GM20000 (cell line): ENCODE measurements at regions not wholly inside any gene's neighbourhood (a gene's known extent, or its start where the extent isn't known, plus 50 kb on each side); places are given as distances from the start of the nearest gene placed in this dataset.

Experiments used
- DNase-seq: peaks from one replicate; pipeline ENCODE4 v3.0.0; 2012; ENCODE audit warnings: low spot score
- CTCF ChIP-seq: IDR thresholded peaks from 2 replicates; pipeline ENCODE4 v1.5.1; 2012; ENCODE audit warnings: mild to moderate bottlenecking, control low read depth; ENCODE audit errors: extremely low read depth, missing control alignments

- no peak for DNase-seq
- no peak for TF ChIP-seq CTCF
These were observed 108.9 kb upstream of the ASCC3 start for GRCh38 chr6:100990070-100990469.

GRCh38 chr6:100996409-100996808, 115.3 kb upstream of the ASCC3 start:
- TF ChIP-seq CTCF, result no peak
- no peak for DNase-seq

- TF ChIP-seq CTCF, result no peak
- no peak for DNase-seq
These were observed 117.0 kb upstream of the ASCC3 start for GRCh38 chr6:100998111-100998510.

- TF ChIP-seq CTCF, result no peak
- no peak for DNase-seq
These were observed 118.0 kb upstream of the ASCC3 start for GRCh38 chr6:100999034-100999597.

- TF ChIP-seq CTCF, result no peak
- no peak for DNase-seq
These were observed 119.2 kb upstream of the ASCC3 start for GRCh38 chr6:101000341-101000740.

GRCh38 chr6:101001012-101001411, 119.9 kb upstream of the ASCC3 start:
- no peak for DNase-seq
- no peak for TF ChIP-seq CTCF

GRCh38 chr6:101001607-101002006, 120.5 kb upstream of the ASCC3 start:
- DNase-seq, result no peak
- no peak for TF ChIP-seq CTCF
